CD4-positive, alpha-beta T cell (primary cell): ENCODE measurements at regions not wholly inside any gene's neighbourhood (a gene's known extent, or its start where the extent isn't known, plus 50 kb on each side); places are given as distances from the start of the nearest gene placed in this dataset.
"Not testable (repeated sequence)": the region's sequence is repeated elsewhere in the genome, so short reads cannot be mapped to it uniquely, and the experiment has no call there.

Experiments used
- ATAC-seq: fragments of 200-7000 bp; cut with Tn5 transposase; one replicate; pipeline ENCODE4 v1.10.0; 2022; ENCODE audit warnings: mild to moderate bottlenecking; ENCODE audit not compliant: poor library complexity
- CTCF ChIA-PET: fragments of 350-600 bp; sonication (Branson Sonifier 250); formaldehyde crosslinking; loops from one replicate; lab custom pipeline; 2021; ENCODE audit warnings: antibody characterized with exemption, inconsistent platforms; lab: Charles Lee
- POLR2A ChIA-PET: fragments of 350-600 bp; sonication (Branson Sonifier 250); formaldehyde crosslinking; loops from one replicate; lab custom pipeline; 2021; ENCODE audit warnings: antibody characterized with exemption, inconsistent platforms; lab: Charles Lee
- DNase-seq, 14 experiments: peaks; one replicate each; pipeline ENCODE4 v3.0.0-alpha.2; 2013 to 2020; ENCODE audit warnings: mixed read lengths in 2 of 14
- H3K27ac ChIP-seq, 2 donors: one replicate each; pipeline versions ENCODE4 v1.5.1 to v1.7.0; 2013; ENCODE audit warnings: low read length in 2 of 2, low read depth in 1 of 2, mild to moderate bottlenecking in 1 of 2
- H3K27me3 ChIP-seq, 2 experiments: 1 replicate in 1 of 2; 2 replicates in 1 of 2; pipeline versions ENCODE4 v1.6.1 to v1.7.0; 2013; ENCODE audit warnings: low read length in 2 of 2, control low read depth in 1 of 2, mild to moderate bottlenecking in 1 of 2, moderate library complexity in 1 of 2; ENCODE audit not compliant: insufficient read depth in 2 of 2, control insufficient read depth in 1 of 2
- H3K36me3 ChIP-seq: one replicate; pipeline ENCODE4 v1.6.1; 2013; ENCODE audit warnings: low read length, control low read depth; ENCODE audit not compliant: insufficient read depth
- H3K4me1 ChIP-seq: one replicate; pipeline ENCODE4 v1.6.1; 2013; ENCODE audit warnings: low read length, control low read depth; ENCODE audit not compliant: insufficient read depth
- H3K4me3 ChIP-seq: one replicate; pipeline ENCODE4 v1.5.1; 2013; ENCODE audit warnings: mild to moderate bottlenecking, low read length, moderate library complexity
- H3K9me3 ChIP-seq, 2 experiments: 1 replicate in 1 of 2; 2 replicates in 1 of 2; pipeline versions ENCODE4 v1.6.1 to v1.7.0; 2013; ENCODE audit warnings: low read length in 2 of 2, mild to moderate bottlenecking in 2 of 2, control low read depth in 1 of 2, moderate library complexity in 1 of 2; ENCODE audit not compliant: control insufficient read depth in 1 of 2, insufficient read depth in 1 of 2
- H3K27ac Mint-ChIP-seq: one replicate; pipeline ENCODE4 v1.8.0; 2020; ENCODE audit warnings: mixed read lengths
- H3K27me3 Mint-ChIP-seq: one replicate; pipeline ENCODE4 v1.8.0; 2021; ENCODE audit warnings: mixed read lengths
- H3K36me3 Mint-ChIP-seq: one replicate; pipeline ENCODE4 v1.8.0; 2021; ENCODE audit warnings: low read depth, mixed read lengths
- H3K4me1 Mint-ChIP-seq: one replicate; pipeline ENCODE4 v1.8.0; 2021; ENCODE audit warnings: low read depth, mixed read lengths
- H3K4me3 Mint-ChIP-seq: one replicate; pipeline ENCODE4 v1.8.0; 2020; ENCODE audit warnings: mild to moderate bottlenecking, mixed read lengths
- H3K9me3 Mint-ChIP-seq: one replicate; pipeline ENCODE4 v1.8.0; 2020; ENCODE audit warnings: mixed read lengths
- CTCF ChIP-seq: fragments of 200-600 bp; IDR thresholded peaks from one replicate; pipeline ENCODE4 v1.8.0; 2022; ENCODE audit warnings: antibody characterized with exemption, mild to moderate bottlenecking
- intact Hi-C, 2 experiments: fragments of 100-400 bp; cut with DNase I in 1 of 2; cut with micrococcal nuclease in 1 of 2; formaldehyde crosslinking; loops; one replicate each; pipeline versions ENCODE4 v1.15.1 to v1.9.0; 2023 to 2025; cut with DNase I, micrococcal nuclease

GRCh38 chr6:153301602-153302001 is 170.5 kb upstream of the RGS17 start:
- no peak for TF ChIP-seq CTCF
- ChIA-PET POLR2A (no interaction called here), CTCF (no interaction called here)
- no peaks in the 10 kb centered on the region for H3K27me3 ChIP-seq
- H3K9me3 ChIP-seq, result peaks cover 0 to 9% of the 10 kb centered on the region in 2 experiments
- no peaks in the 10 kb centered on the region for H3K36me3 ChIP-seq
- no peak overlapping the region for H3K4me3 ChIP-seq
- Mint-ChIP-seq H3K36me3 (no peaks in the 10 kb centered on the region), H3K4me3 (no peak overlapping the region), H3K27ac (no peak overlapping the region), H3K27me3 (peaks cover 4% of the 10 kb centered on the region), H3K9me3 (no peaks in the 10 kb centered on the region), H3K4me1 (no peaks in the 10 kb centered on the region)
- H3K4me1 ChIP-seq, result no peaks in the 10 kb centered on the region
- intact Hi-C loops, result no loop called here
- H3K27ac ChIP-seq, result no peak overlapping the region
- ATAC-seq (no peak), DNase-seq (no peak)

- H3K36me3 Mint-ChIP-seq, H3K4me3 Mint-ChIP-seq, CTCF ChIA-PET, H3K27ac Mint-ChIP-seq, POLR2A ChIA-PET, DNase-seq, H3K4me3 ChIP-seq, H3K4me1 Mint-ChIP-seq, intact Hi-C loops, H3K9me3 Mint-ChIP-seq, H3K27me3 ChIP-seq, H3K36me3 ChIP-seq, H3K27ac ChIP-seq, H3K4me1 ChIP-seq, H3K27me3 Mint-ChIP-seq, ATAC-seq, H3K9me3 ChIP-seq: not testable (repeated sequence)
These were observed 151.4 kb upstream of the RGS17 start for GRCh38 chr6:153282456-153282855.

- Mint-ChIP-seq H3K27me3 (peaks cover 14% of the 10 kb centered on the region), H3K9me3 (peaks cover 3% of the 10 kb centered on the region), H3K4me3 (no peak overlapping the region), H3K36me3 (no peaks in the 10 kb centered on the region), H3K27ac (no peak overlapping the region), H3K4me1 (no peaks in the 10 kb centered on the region)
- H3K4me1 ChIP-seq, result no peaks in the 10 kb centered on the region
- intact Hi-C loops, result no loop called here
- DNase-seq, result no peak
- H3K27me3 ChIP-seq, result no peaks in the 10 kb centered on the region
- ChIA-PET POLR2A (no interaction called here), CTCF (no interaction called here)
- H3K4me3 ChIP-seq, result no peak overlapping the region
- H3K27ac ChIP-seq, result no peak overlapping the region
- H3K36me3 ChIP-seq, result no peaks in the 10 kb centered on the region
- H3K9me3 ChIP-seq, result no peaks in the 10 kb centered on the region
- ATAC-seq, result no peak
- no peak for TF ChIP-seq CTCF
These were observed 144.9 kb upstream of the RGS17 start for GRCh38 chr6:153275997-153276396.

GRCh38 chr6:153272201-153272980 is 141.3 kb upstream of the RGS17 start:
- no peak overlapping the region for H3K4me3 Mint-ChIP-seq
- no peaks in the 10 kb centered on the region for H3K36me3 Mint-ChIP-seq
- Histone ChIP-seq H3K4me1 (no peaks in the 10 kb centered on the region), H3K27ac (no peak overlapping the region), H3K4me3 (no peak overlapping the region), H3K27me3 (no peaks in the 10 kb centered on the region), H3K36me3 (no peaks in the 10 kb centered on the region), H3K9me3 (no peaks in the 10 kb centered on the region)
- ChIA-PET POLR2A (no interaction called here), CTCF (no interaction called here)
- H3K27ac Mint-ChIP-seq, result no peak overlapping the region
- no peaks in the 10 kb centered on the region for H3K4me1 Mint-ChIP-seq
- H3K27me3 Mint-ChIP-seq, result peaks cover 10% of the 10 kb centered on the region
- ATAC-seq, result no peak
- H3K9me3 Mint-ChIP-seq, result peaks cover under 1% of the 10 kb centered on the region
- no peak for DNase-seq
- intact Hi-C loops, result no loop called here
- no peak for TF ChIP-seq CTCF
